ENCODE measurements at regions not wholly inside any gene's neighbourhood (a gene's known extent, or its start where the extent isn't known, plus 50 kb on each side); places are given as distances from the start of the nearest gene placed in this dataset.

DNA sequence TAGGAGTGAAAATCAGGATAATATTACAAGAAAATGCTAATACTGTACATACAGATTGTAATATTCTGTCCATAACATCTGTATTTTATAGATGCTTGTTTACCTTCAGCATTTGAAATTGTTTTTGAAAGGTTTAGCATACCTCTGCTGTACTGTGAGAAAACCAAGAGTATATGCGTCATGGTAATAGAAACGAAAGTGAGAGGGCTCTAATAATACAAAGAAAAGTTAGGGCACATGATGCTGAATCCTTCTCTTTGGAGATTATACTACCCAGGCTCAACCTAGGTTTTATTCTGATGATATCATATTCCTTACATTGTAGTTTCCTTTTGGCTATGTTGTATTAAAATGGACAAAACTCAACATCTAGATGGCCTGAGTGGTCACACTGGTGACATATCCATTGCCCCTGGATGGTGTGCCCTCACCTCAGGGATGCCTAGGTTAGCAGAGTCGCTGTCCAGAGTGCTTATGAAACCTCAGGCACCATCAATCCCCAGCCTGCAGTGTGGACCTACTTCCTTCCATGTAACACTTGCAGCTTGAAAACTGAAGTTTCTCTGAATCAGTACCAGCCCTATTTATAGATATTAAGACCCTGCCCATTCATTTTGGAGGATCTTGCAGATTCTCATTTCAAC lies 253.7 kb downstream of the KCTD12 start:
- DNase-seq (ENCODE audit: extremely low read depth, low read depth): no peak
- H3K4me3 ChIP-seq (replicated peaks; ENCODE audit: low read depth, low read length): no peak overlapping the region
- TF ChIP-seq CTCF (IDR thresholded peaks at IDR 0.05; ENCODE audit: low read depth, low read length, missing control alignments): no peak

- DNase-seq (ENCODE audit: extremely low read depth, low read depth): no peak
- TF ChIP-seq CTCF (IDR thresholded peaks at IDR 0.05; ENCODE audit: low read depth, low read length, missing control alignments): no peak
- H3K4me3 ChIP-seq (replicated peaks; ENCODE audit: low read depth, low read length): no peak overlapping the region
Observed at GRCh38 chr13:76630629-76631230, 255.5 kb downstream of the KCTD12 start.

DNA sequence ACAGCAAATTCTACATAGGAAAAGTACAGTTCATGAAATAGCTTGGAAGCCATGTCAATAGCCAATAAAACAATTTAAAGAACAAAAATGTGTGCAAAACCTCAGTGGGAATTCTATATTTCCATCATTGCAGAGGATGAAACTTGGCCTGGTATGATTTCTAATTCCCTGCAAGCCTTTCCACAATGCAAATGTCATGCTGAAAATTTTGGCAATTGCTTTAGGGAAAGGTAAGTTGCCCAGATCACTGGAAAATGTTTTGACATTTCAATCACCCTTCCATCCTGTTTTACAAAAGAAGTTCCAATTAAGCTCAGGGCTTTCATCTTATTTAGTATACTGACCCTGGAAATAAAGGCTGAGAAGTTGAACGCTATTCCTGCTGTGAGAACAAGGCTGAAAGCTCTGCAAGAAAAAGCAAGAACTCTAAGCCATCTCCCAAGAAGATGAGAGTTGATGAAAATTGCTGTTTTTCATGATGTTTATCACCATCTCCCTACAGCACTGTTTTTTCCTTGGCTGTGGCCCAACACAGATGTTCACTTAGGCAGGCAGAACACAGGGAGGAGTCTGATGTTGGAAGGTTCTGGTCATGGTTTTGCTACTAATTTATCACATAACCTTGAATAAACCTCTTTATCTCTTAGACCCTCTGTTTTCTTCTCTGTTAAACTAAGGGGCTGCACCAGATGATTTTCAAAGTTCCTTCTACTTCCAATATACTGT lies 263.7 kb downstream of the KCTD12 start:
- no peak for TF ChIP-seq CTCF (IDR thresholded peaks at IDR 0.05; ENCODE audit: low read depth, low read length, missing control alignments)
- H3K4me3 ChIP-seq (replicated peaks; ENCODE audit: low read depth, low read length): no peak overlapping the region
- DNase-seq (ENCODE audit: extremely low read depth, low read depth): no peak

- no peak overlapping the region for H3K4me3 ChIP-seq (replicated peaks; ENCODE audit: low read depth, low read length)
- DNase-seq (ENCODE audit: extremely low read depth, low read depth): no peak
- no peak for TF ChIP-seq CTCF (IDR thresholded peaks at IDR 0.05; ENCODE audit: low read depth, low read length, missing control alignments)
Observed at GRCh38 chr13:76621705-76622104, 264.5 kb downstream of the KCTD12 start.

- DNase-seq (ENCODE audit: extremely low read depth, low read depth): no peak
- no peak for TF ChIP-seq CTCF (IDR thresholded peaks at IDR 0.05; ENCODE audit: low read depth, low read length, missing control alignments)
- no peak overlapping the region for H3K4me3 ChIP-seq (replicated peaks; ENCODE audit: low read depth, low read length)
Observed at GRCh38 chr13:76620036-76620435, 266.2 kb downstream of the KCTD12 start.

GRCh38 chr13:76619631-76620030 lies 266.6 kb downstream of the KCTD12 start:
- DNase-seq (ENCODE audit: extremely low read depth, low read depth): no peak
- no peak overlapping the region for H3K4me3 ChIP-seq (replicated peaks; ENCODE audit: low read depth, low read length)
- TF ChIP-seq CTCF (IDR thresholded peaks at IDR 0.05; ENCODE audit: low read depth, low read length, missing control alignments): no peak
